Panc1 (cell line): ENCODE measurements at regions not wholly inside any gene's neighbourhood (a gene's known extent, or its start where the extent isn't known, plus 50 kb on each side); places are given as distances from the start of the nearest gene placed in this dataset.

Source experiments
- ATAC-seq: fragments of 200-7000 bp; cut with Tn5 transposase; 2 replicates; pipeline ENCODE4 v1.9.1; 2020; ENCODE audit warnings: mild to moderate bottlenecking, moderate library complexity
- BruUV-seq: library from RNA; stranded (reverse); fragments of 400-500 nt; replicated peaks from 2 replicates; lab custom pipeline; 2021; lab: Mats Ljungman, UMichigan
- CTCF ChIA-PET: fragments of 300-600 bp; sonication (Branson Sonifier 250); formaldehyde crosslinking; loops from one replicate; lab custom pipeline; 2022; ENCODE audit warnings: antibody characterized with exemption; lab: Charles Lee
- POLR2A ChIA-PET: fragments of 300-600 bp; sonication (Branson Sonifier 250); formaldehyde crosslinking; loops from one replicate; lab custom pipeline; 2022; ENCODE audit warnings: antibody characterized with exemption; lab: Charles Lee
- DNase-seq: peaks from one replicate; pipeline ENCODE4 v3.0.0-alpha.2; 2010; ENCODE audit warnings: low read depth, low spot score
- H3K27ac ChIP-seq: 2 replicates; pipeline ENCODE4 v1.5.1; 2011; ENCODE audit warnings: mild to moderate bottlenecking, low read length, inconsistent platforms
- H3K27me3 ChIP-seq: fragments of 200-500 bp; sonication (Bioruptor generic); 2 replicates; pipeline ENCODE4 v1.6.0; 2014; ENCODE audit warnings: low read length, inconsistent platforms; ENCODE audit not compliant: control insufficient read depth, insufficient read depth
- H3K36me3 ChIP-seq: fragments of 200-500 bp; sonication (Bioruptor generic); 2 replicates; pipeline ENCODE4 v1.5.1; 2014; ENCODE audit warnings: inconsistent platforms, mild to moderate bottlenecking, low read length, moderate library complexity; ENCODE audit not compliant: control insufficient read depth, insufficient read depth
- H3K4me1 ChIP-seq: 2 replicates; pipeline ENCODE4 v1.5.1; 2011; ENCODE audit warnings: inconsistent platforms, mild to moderate bottlenecking, low read length, moderate library complexity; ENCODE audit not compliant: control insufficient read depth, insufficient read depth
- H3K4me3 ChIP-seq, 2 experiments: 2 replicates each; pipeline ENCODE4 v1.5.1; 2011 to 2012; ENCODE audit warnings: low read depth in 2 of 2, low read length in 2 of 2, mild to moderate bottlenecking in 2 of 2, inconsistent platforms in 1 of 2, moderate library complexity in 1 of 2
- H3K9me3 ChIP-seq: fragments of 200-500 bp; sonication (Bioruptor generic); 2 replicates; pipeline ENCODE4 v1.5.1; 2014; ENCODE audit warnings: low read depth, mild to moderate bottlenecking, inconsistent platforms, low read length, moderate library complexity; ENCODE audit not compliant: control insufficient read depth, insufficient read depth
- CTCF ChIP-seq: fragments of 450-650 bp; IDR thresholded peaks from 2 replicates; pipeline ENCODE4 v1.5.1; 2017; ENCODE audit warnings: mild to moderate bottlenecking
- REST ChIP-seq, 2 experiments: IDR thresholded peaks; 2 replicates each; pipeline ENCODE4 v1.6.1; 2011 to 2012; ENCODE audit warnings: low read depth in 2 of 2, control low read depth in 1 of 2, low read length in 1 of 2, mild to moderate bottlenecking in 1 of 2, moderate library complexity in 1 of 2; ENCODE audit not compliant: insufficient read depth in 1 of 2
- SIN3A ChIP-seq: IDR thresholded peaks from 2 replicates; pipeline ENCODE4 v1.6.1; 2012; ENCODE audit warnings: low read depth, mild to moderate bottlenecking, low read length, moderate library complexity, borderline replicate concordance; ENCODE audit not compliant: insufficient read depth
- TCF7L2 ChIP-seq: IDR thresholded peaks from 2 replicates; pipeline ENCODE4 v1.6.1; 2011; ENCODE audit warnings: mild to moderate bottlenecking, low read depth, low read length, inconsistent platforms
- in situ Hi-C: cut with HindIII; loops from 2 replicates; pipeline ENCODE4 v1.10.0; 2016; ENCODE audit warnings: low sequenced_read_pairs, low pct_unique_long_range_greater_than_20kb
- intact Hi-C: fragments of 100-400 bp; cut with micrococcal nuclease; formaldehyde crosslinking; loops from one replicate; pipeline ENCODE4 v1.10.0; 2022; ENCODE audit not compliant: unreplicated experiment

- DNase-seq (no peak), ATAC-seq (no peak)
- no peak overlapping the region for H3K4me3 ChIP-seq
- no peaks in the 10 kb centered on the region for H3K36me3 ChIP-seq
- in situ Hi-C loops = no loop called here
- H3K4me1 ChIP-seq = no peaks in the 10 kb centered on the region
- CTCF ChIA-PET = no interaction called here
- intact Hi-C loops = no loop called here
- no peak for TF ChIP-seq TCF7L2
- no peak overlapping the region for H3K27ac ChIP-seq
- H3K27me3 ChIP-seq = no peaks in the 10 kb centered on the region; the same call in 1 of the 2 replicates
- H3K9me3 ChIP-seq = no peaks in the 10 kb centered on the region
- no TSS peak for BruUV-seq
- POLR2A ChIA-PET = no interaction called here
Measured at GRCh38 chr2:18841248-18842150, 252.1 kb upstream of the NT5C1B start.

GRCh38 chr2:18837240-18837639 lies 247.9 kb upstream of the NT5C1B start:
- Histone ChIP-seq H3K27ac (no peak overlapping the region), H3K9me3 (no peaks in the 10 kb centered on the region), H3K4me3 (no peak overlapping the region), H3K36me3 (no peaks in the 10 kb centered on the region), H3K27me3 (no peaks in the 10 kb centered on the region; the same call in 1 of the 2 replicates), H3K4me1 (no peaks in the 10 kb centered on the region)
- in situ Hi-C loops = no loop called here
- ChIA-PET CTCF (no interaction called here), POLR2A (no interaction called here)
- DNase-seq = no peak
- no TSS peak for BruUV-seq
- TF ChIP-seq TCF7L2 (no peak), REST (IDR thresholded peaks at IDR 0.05; ENCODE audit: insufficient read depth in 1 of 2, low read depth in 2 of 2, low read length in 1 of 2) (no peak), SIN3A (no peak)
- no peak for ATAC-seq
- intact Hi-C loops = no loop called here

- TF ChIP-seq CTCF = no peak
- H3K36me3 ChIP-seq = no peaks in the 10 kb centered on the region
- POLR2A ChIA-PET = no interaction called here
- no peaks in the 10 kb centered on the region; the same call in 1 of the 2 replicates for H3K27me3 ChIP-seq
- CTCF ChIA-PET = no interaction called here
- no peak overlapping the region for H3K27ac ChIP-seq
- H3K9me3 ChIP-seq = no peaks in the 10 kb centered on the region
- DNase-seq = no peak
- in situ Hi-C loops (no loop called here), intact Hi-C loops (no loop called here)
- ATAC-seq = no peak
- no peak overlapping the region for H3K4me3 ChIP-seq
- no TSS peak for BruUV-seq
- no peaks in the 10 kb centered on the region for H3K4me1 ChIP-seq
Measured at GRCh38 chr2:18836436-18836835, 247.1 kb upstream of the NT5C1B start.
